ENCODE measurements at regions not wholly inside any gene's neighbourhood (a gene's known extent, or its start where the extent isn't known, plus 50 kb on each side); places are given as distances from the start of the nearest gene placed in this dataset.

- intact Hi-C loops (cut with DNase I), result no loop called here
- Histone ChIP-seq H3K4me1 (no peaks in the 10 kb centered on the region), H3K4me3 (no peak overlapping the region), H3K9me3 (no peaks in the 10 kb centered on the region), H3K27me3 (no peaks in the 10 kb centered on the region), H3K27ac (no peak overlapping the region), H3K36me3 (replicated peaks in 1 of 2; ENCODE audit: insufficient read depth in 1 of 2, low read depth in 2 of 2) (no peaks in the 10 kb centered on the region)
- 19 to 64% methylated on average over 2 to 3 of the region's 3 CpGs for WGBS, 2 donors
- ATAC-seq, result no peak
- TF ChIP-seq CTCF (IDR thresholded peaks at IDR 0.05), result no peak
- TF ChIP-seq POLR2A (IDR thresholded peaks at IDR 0.05), result no peak
- DNase-seq, result peak in 1 of 4 donors; percentile 13
Observed at GRCh38 chr2:45218931-45219339, 209.7 kb upstream of the SIX2 start.

- intact Hi-C loops (cut with DNase I), result no loop called here
- ATAC-seq (no peak), DNase-seq (no peak)
- H3K4me3 ChIP-seq, result no peak overlapping the region
- H3K27ac ChIP-seq, result no peak overlapping the region
- H3K9me3 ChIP-seq, result no peaks in the 10 kb centered on the region
- 94 to 97% methylated on average over 3 of the region's 3 CpGs for WGBS, 2 donors
- no peak for TF ChIP-seq POLR2A (IDR thresholded peaks at IDR 0.05)
- no peak for TF ChIP-seq CTCF (IDR thresholded peaks at IDR 0.05)
- H3K36me3 ChIP-seq (replicated peaks in 1 of 2; ENCODE audit: insufficient read depth in 1 of 2, low read depth in 2 of 2), result no peaks in the 10 kb centered on the region
- no peaks in the 10 kb centered on the region for H3K4me1 ChIP-seq
- no peaks in the 10 kb centered on the region for H3K27me3 ChIP-seq
Observed at GRCh38 chr2:45218297-45218696, 209.0 kb upstream of the SIX2 start.

DNA sequence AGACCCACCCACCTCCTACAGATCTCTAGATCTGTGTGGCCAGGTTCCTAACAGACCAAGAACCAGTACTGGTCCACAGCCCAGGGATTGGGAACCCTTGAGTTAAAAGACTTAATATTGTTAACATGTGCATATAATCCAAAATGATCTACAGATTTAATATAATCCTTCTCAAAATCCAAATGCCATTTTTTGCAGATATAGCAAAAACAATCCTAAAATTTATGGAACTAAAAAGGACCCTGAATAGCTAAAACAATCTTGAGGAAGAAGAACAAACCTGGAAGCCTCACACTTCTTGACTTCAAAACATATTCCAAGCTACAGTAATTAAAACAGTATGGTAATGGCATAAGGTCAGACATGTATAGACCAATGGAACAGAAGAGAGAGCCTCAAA is 206.9 kb upstream of the SIX2 start:
- no peak for ATAC-seq
- Histone ChIP-seq H3K36me3 (replicated peaks in 1 of 2; ENCODE audit: insufficient read depth in 1 of 2, low read depth in 2 of 2) (no peaks in the 10 kb centered on the region), H3K27ac (no peak overlapping the region), H3K9me3 (no peaks in the 10 kb centered on the region), H3K4me1 (no peaks in the 10 kb centered on the region), H3K27me3 (no peaks in the 10 kb centered on the region), H3K4me3 (no peak overlapping the region)
- intact Hi-C loops (cut with DNase I), result no loop called here
- no peak for DNase-seq
- no peak for TF ChIP-seq POLR2A (IDR thresholded peaks at IDR 0.05)
- TF ChIP-seq CTCF (IDR thresholded peaks at IDR 0.05), result no peak

DNA sequence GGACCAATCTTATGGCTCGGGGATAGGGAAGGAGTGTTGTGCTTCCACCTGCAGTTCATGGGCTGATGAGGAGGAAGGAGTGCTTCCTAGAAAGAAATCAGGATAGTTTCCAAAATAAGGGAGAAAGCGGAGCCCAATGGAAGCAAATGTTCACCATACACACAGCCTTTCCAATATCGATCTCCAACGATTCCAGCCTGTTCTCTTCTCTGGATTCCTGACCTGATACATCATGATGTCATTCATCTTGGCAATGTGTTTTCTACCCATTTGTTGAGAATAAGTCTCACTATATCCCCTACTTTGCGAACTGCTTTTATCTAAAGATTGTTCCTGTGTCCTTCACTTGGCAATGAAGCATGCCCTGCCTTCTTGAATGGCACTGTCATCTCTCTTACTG is 205.3 kb upstream of the SIX2 start:
- no peaks in the 10 kb centered on the region for H3K9me3 ChIP-seq
- H3K4me1 ChIP-seq, result no peaks in the 10 kb centered on the region
- no peaks in the 10 kb centered on the region for H3K36me3 ChIP-seq (replicated peaks in 1 of 2; ENCODE audit: insufficient read depth in 1 of 2, low read depth in 2 of 2)
- DNase-seq, result no peak
- no peak overlapping the region for H3K4me3 ChIP-seq
- intact Hi-C loops (cut with DNase I), result no loop called here
- 93% methylated on average over 5 of the region's 5 CpGs for WGBS, 2 donors
- H3K27me3 ChIP-seq, result no peaks in the 10 kb centered on the region
- no peak for ATAC-seq
- H3K27ac ChIP-seq, result no peak overlapping the region
- no peak for TF ChIP-seq CTCF (IDR thresholded peaks at IDR 0.05)
- no peak for TF ChIP-seq POLR2A (IDR thresholded peaks at IDR 0.05)

DNA sequence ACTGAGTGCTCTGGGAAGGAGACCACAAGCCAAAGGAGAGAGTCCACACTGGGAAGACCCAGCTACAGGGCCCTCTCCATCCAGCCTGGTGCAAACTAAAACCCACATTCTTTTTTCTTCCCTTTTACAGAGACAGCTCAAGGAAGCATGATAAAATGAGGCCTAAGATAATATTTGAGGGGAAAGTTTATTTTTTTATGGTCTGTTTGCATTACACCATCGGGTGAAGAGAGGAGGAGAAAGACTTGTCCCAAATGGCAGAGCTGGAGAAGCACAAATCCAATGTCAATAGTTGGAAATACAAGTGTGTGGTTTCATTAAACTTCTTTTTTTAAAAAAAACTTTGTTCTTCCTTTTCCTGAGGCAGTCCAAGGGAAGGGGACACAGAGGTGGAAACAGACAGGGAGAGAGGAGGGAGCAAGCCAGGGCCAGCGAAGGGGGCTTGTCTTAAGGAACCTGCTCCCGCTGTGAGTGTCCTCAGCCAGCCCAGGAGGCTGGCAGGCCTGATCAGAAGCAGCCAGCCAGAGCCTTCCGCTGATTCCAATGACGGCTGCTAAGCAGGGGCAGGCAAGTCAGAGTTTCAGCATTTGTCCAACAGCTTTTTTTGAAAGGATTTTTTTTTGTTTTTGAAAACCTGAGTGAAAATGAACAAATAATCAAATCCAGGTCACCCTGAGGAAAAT is 203.8 kb upstream of the SIX2 start:
- intact Hi-C loops (cut with DNase I), result no loop called here
- no peaks in the 10 kb centered on the region for H3K9me3 ChIP-seq
- no peak overlapping the region for H3K4me3 ChIP-seq
- no peak overlapping the region for H3K27ac ChIP-seq
- ATAC-seq (no peak), DNase-seq (no peak)
- no peaks in the 10 kb centered on the region for H3K27me3 ChIP-seq
- no peaks in the 10 kb centered on the region for H3K36me3 ChIP-seq (replicated peaks in 1 of 2; ENCODE audit: insufficient read depth in 1 of 2, low read depth in 2 of 2)
- no peaks in the 10 kb centered on the region for H3K4me1 ChIP-seq
- 85 to 88% methylated on average over 5 of the region's 5 CpGs for WGBS, 2 donors
- no peak for TF ChIP-seq POLR2A (IDR thresholded peaks at IDR 0.05)
- TF ChIP-seq CTCF (IDR thresholded peaks at IDR 0.05), result no peak

Measured in body of pancreas (tissue), 4 donors.